GM21717 (cell line): ENCODE measurements at regions not wholly inside any gene's neighbourhood (a gene's known extent, or its start where the extent isn't known, plus 50 kb on each side); places are given as distances from the start of the nearest gene placed in this dataset.
"Not testable (repeated sequence)": the region's sequence is repeated elsewhere in the genome, so short reads cannot be mapped to it uniquely, and the experiment has no call there.

Source experiments
- ATAC-seq: cut with Tn5 transposase; IDR thresholded peaks from one replicate; pipeline ENCODE4 v1.9.1; 2021; ENCODE audit warnings: mild to moderate bottlenecking, moderate library complexity; ENCODE audit not compliant: unreplicated experiment

- ATAC-seq = no peak
Measured at GRCh38 chr7:91398341-91398740, 134.1 kb downstream of the FZD1 start.

GRCh38 chr7:91405092-91405788, 141.0 kb downstream of the FZD1 start:
- no peak for ATAC-seq

GRCh38 chr7:91405873-91406272, 141.6 kb downstream of the FZD1 start:
- ATAC-seq = not testable (repeated sequence)

- ATAC-seq = no peak
Measured at GRCh38 chr7:91407942-91408341, 143.7 kb downstream of the FZD1 start.

- ATAC-seq = no peak
Measured at GRCh38 chr7:91408388-91409154, 144.3 kb downstream of the FZD1 start.

GRCh38 chr7:91411060-91411459, 146.8 kb downstream of the FZD1 start:
- ATAC-seq = no peak

- no peak for ATAC-seq
Measured at GRCh38 chr7:91412298-91412697, 148.1 kb downstream of the FZD1 start.

- no peak for ATAC-seq
Measured at GRCh38 chr7:91414734-91415133, 150.5 kb downstream of the FZD1 start.

GRCh38 chr7:91416155-91416865, 152.1 kb downstream of the FZD1 start:
- no peak for ATAC-seq

GRCh38 chr7:91420606-91421005, 156.4 kb downstream of the FZD1 start:
- ATAC-seq = no peak

GRCh38 chr7:91421018-91421417, 156.8 kb downstream of the FZD1 start:
- ATAC-seq = no peak

- ATAC-seq = no peak
Measured at GRCh38 chr7:91424371-91424770, 160.1 kb downstream of the FZD1 start.

GRCh38 chr7:91425149-91425548, 160.9 kb downstream of the FZD1 start:
- ATAC-seq = no peak

- no peak for ATAC-seq
Measured at GRCh38 chr7:91427051-91427450, 162.8 kb downstream of the FZD1 start.

GRCh38 chr7:91431601-91432000, 167.4 kb downstream of the FZD1 start:
- no peak for ATAC-seq

- no peak for ATAC-seq
Measured at GRCh38 chr7:91434836-91435235, 170.6 kb downstream of the FZD1 start.

- no peak for ATAC-seq
Measured at GRCh38 chr7:91435381-91436059, 171.3 kb downstream of the FZD1 start.

- no peak for ATAC-seq
Measured at GRCh38 chr7:91436655-91437054, 172.4 kb downstream of the FZD1 start.

- ATAC-seq = not testable (repeated sequence)
Measured at GRCh38 chr7:91440198-91440597, 176.0 kb downstream of the FZD1 start.

- ATAC-seq = no peak
Measured at GRCh38 chr7:91443862-91444261, 179.6 kb downstream of the FZD1 start.

- no peak for ATAC-seq
Measured at GRCh38 chr7:91446819-91447218, 182.6 kb downstream of the FZD1 start.
